ENCODE measurements at regions not wholly inside any gene's neighbourhood (a gene's known extent, or its start where the extent isn't known, plus 50 kb on each side); places are given as distances from the start of the nearest gene placed in this dataset.
"Not testable (repeated sequence)": the region's sequence is repeated elsewhere in the genome, so short reads cannot be mapped to it uniquely, and the experiment has no call there.

- no peak for DNase-seq (ENCODE audit: low spot score)
Observed at GRCh38 chr2:167844714-167845530, 402.5 kb downstream of the STK39 start.

GRCh38 chr2:167843657-167844056 lies 403.7 kb downstream of the STK39 start:
- no peak for DNase-seq (ENCODE audit: low spot score)

GRCh38 chr2:167843217-167843616 lies 404.2 kb downstream of the STK39 start:
- no peak for DNase-seq (ENCODE audit: low spot score)

- no peak for DNase-seq (ENCODE audit: low spot score)
Observed at GRCh38 chr2:167842047-167842446, 405.3 kb downstream of the STK39 start.

- DNase-seq (ENCODE audit: low spot score) = not testable (repeated sequence)
Observed at GRCh38 chr2:167835290-167835689, 412.1 kb downstream of the STK39 start.

GRCh38 chr2:167834707-167835106 lies 412.7 kb downstream of the STK39 start:
- no peak for DNase-seq (ENCODE audit: low spot score)

- no peak for DNase-seq (ENCODE audit: low spot score)
Observed at GRCh38 chr2:167833294-167833693, 414.1 kb downstream of the STK39 start.

GRCh38 chr2:167832868-167833287 lies 414.5 kb downstream of the STK39 start:
- DNase-seq (ENCODE audit: low spot score) = peak; percentile 57

- DNase-seq (ENCODE audit: low spot score) = no peak
Observed at GRCh38 chr2:167827352-167828097, 419.9 kb downstream of the STK39 start.

GRCh38 chr2:167826906-167827305 lies 420.5 kb downstream of the STK39 start:
- no peak for DNase-seq (ENCODE audit: low spot score)

GRCh38 chr2:167825664-167826063 lies 421.7 kb downstream of the STK39 start:
- DNase-seq (ENCODE audit: low spot score) = no peak

- no peak for DNase-seq (ENCODE audit: low spot score)
Observed at GRCh38 chr2:167822690-167823465, 424.5 kb downstream of the STK39 start.

GRCh38 chr2:167820488-167820887 lies 426.9 kb downstream of the STK39 start:
- no peak for DNase-seq (ENCODE audit: low spot score)

- no peak for DNase-seq (ENCODE audit: low spot score)
Observed at GRCh38 chr2:167818521-167818920, 428.9 kb downstream of the STK39 start.

GRCh38 chr2:167817908-167818307 lies 429.5 kb downstream of the STK39 start:
- no peak for DNase-seq (ENCODE audit: low spot score)

- DNase-seq (ENCODE audit: low spot score) = no peak
Observed at GRCh38 chr2:167817422-167817821, 430.0 kb downstream of the STK39 start.

GRCh38 chr2:167816874-167817290 lies 430.5 kb downstream of the STK39 start:
- DNase-seq (ENCODE audit: low spot score) = no peak

GRCh38 chr2:167814881-167815718 lies 432.3 kb downstream of the STK39 start:
- no peak for DNase-seq (ENCODE audit: low spot score)

- DNase-seq (ENCODE audit: low spot score) = not testable (repeated sequence)
Observed at GRCh38 chr2:167814482-167814880, 432.9 kb downstream of the STK39 start.

- DNase-seq (ENCODE audit: low spot score) = not testable (repeated sequence)
Observed at GRCh38 chr2:167809799-167810198, 437.6 kb downstream of the STK39 start.

GRCh38 chr2:167803449-167803988 lies 443.9 kb downstream of the STK39 start:
- DNase-seq (ENCODE audit: low spot score) = no peak

All from SK-N-DZ (cell line).